ENCODE measurements at regions not wholly inside any gene's neighbourhood (a gene's known extent, or its start where the extent isn't known, plus 50 kb on each side); places are given as distances from the start of the nearest gene placed in this dataset.

- H4K20me1 ChIP-seq (ENCODE audit: low read depth) = no peaks in the 10 kb centered on the region
- H3K27me3 Mint-ChIP-seq (ENCODE audit: insufficient read depth, low read depth) = no peaks in the 10 kb centered on the region
- H3K27ac ChIP-seq = no peak overlapping the region
- no peaks in the 10 kb centered on the region for H3K4me1 Mint-ChIP-seq
- H3K36me3 Mint-ChIP-seq = no peaks in the 10 kb centered on the region
- H3K27me3 ChIP-seq = no peaks in the 10 kb centered on the region
- no peak overlapping the region for H2AFZ ChIP-seq (replicated peaks)
- no peak overlapping the region for H3K4me3 ChIP-seq
- no peaks in the 10 kb centered on the region for H3K4me1 ChIP-seq
- no peaks in the 10 kb centered on the region for H3K79me2 ChIP-seq (ENCODE audit: low read depth)
- H3K4me3 Mint-ChIP-seq = no peak overlapping the region
- H3K27ac Mint-ChIP-seq = no peak overlapping the region
- H3K36me3 ChIP-seq = no peaks in the 10 kb centered on the region
- H3F3A ChIP-seq (ENCODE audit: low read depth) = no peaks in the 10 kb centered on the region
- no peak for TF ChIP-seq CTCF (IDR thresholded peaks at IDR 0.05)
- no peak for TF ChIP-seq EZH2 (IDR thresholded peaks at IDR 0.05)
- TF ChIP-seq EZH2phosphoT487 (IDR thresholded peaks at IDR 0.05) = no peak
- peaks cover 12% of the 10 kb centered on the region for H3K9me3 Mint-ChIP-seq
- DNase-seq (ENCODE audit: low spot score) = no peak
- H3K9ac ChIP-seq = no peak overlapping the region
- H3K4me2 ChIP-seq = no peak overlapping the region
- peaks cover 6% of the 10 kb centered on the region for H3K9me3 ChIP-seq (ENCODE audit: low read depth)
Measured at GRCh38 chr20:22901164-22901563, 133.9 kb upstream of the SSTR4 start.

GRCh38 chr20:22901921-22902320 lies 133.2 kb upstream of the SSTR4 start:
- no peak for TF ChIP-seq EZH2 (IDR thresholded peaks at IDR 0.05)
- no peak for TF ChIP-seq CTCF (IDR thresholded peaks at IDR 0.05)
- no peak for TF ChIP-seq EZH2phosphoT487 (IDR thresholded peaks at IDR 0.05)
- Mint-ChIP-seq H3K4me1 (no peaks in the 10 kb centered on the region), H3K4me3 (no peak overlapping the region), H3K9me3 (peaks cover 12% of the 10 kb centered on the region), H3K27ac (no peak overlapping the region), H3K27me3 (ENCODE audit: insufficient read depth, low read depth) (no peaks in the 10 kb centered on the region), H3K36me3 (no peaks in the 10 kb centered on the region)
- no peak overlapping the region for H3K27ac ChIP-seq
- H3K36me3 ChIP-seq = no peaks in the 10 kb centered on the region
- no peaks in the 10 kb centered on the region for H3F3A ChIP-seq (ENCODE audit: low read depth)
- H3K9ac ChIP-seq = no peak overlapping the region
- no peak overlapping the region for H3K4me3 ChIP-seq
- H3K4me1 ChIP-seq = no peaks in the 10 kb centered on the region
- H3K4me2 ChIP-seq = no peak overlapping the region
- no peaks in the 10 kb centered on the region for H4K20me1 ChIP-seq (ENCODE audit: low read depth)
- no peaks in the 10 kb centered on the region for H3K79me2 ChIP-seq (ENCODE audit: low read depth)
- no peak for DNase-seq (ENCODE audit: low spot score)
- H2AFZ ChIP-seq (replicated peaks) = no peak overlapping the region
- H3K27me3 ChIP-seq = no peaks in the 10 kb centered on the region
- H3K9me3 ChIP-seq (ENCODE audit: low read depth) = peaks cover 6% of the 10 kb centered on the region

GRCh38 chr20:22904386-22904785 lies 130.7 kb upstream of the SSTR4 start:
- TF ChIP-seq CTCF (IDR thresholded peaks at IDR 0.05) (no peak), EZH2phosphoT487 (IDR thresholded peaks at IDR 0.05) (no peak), EZH2 (IDR thresholded peaks at IDR 0.05) (no peak)
- Mint-ChIP-seq H3K4me3 (no peak overlapping the region), H3K9me3 (peaks cover 12% of the 10 kb centered on the region), H3K27me3 (ENCODE audit: insufficient read depth, low read depth) (no peaks in the 10 kb centered on the region), H3K36me3 (no peaks in the 10 kb centered on the region), H3K27ac (no peak overlapping the region), H3K4me1 (no peaks in the 10 kb centered on the region)
- Histone ChIP-seq H3K9me3 (ENCODE audit: low read depth) (peaks cover 6% of the 10 kb centered on the region), H3F3A (ENCODE audit: low read depth) (no peaks in the 10 kb centered on the region), H3K4me3 (no peak overlapping the region), H3K4me2 (no peak overlapping the region), H3K9ac (no peak overlapping the region), H3K27me3 (no peaks in the 10 kb centered on the region), H3K4me1 (peaks cover 6% of the 10 kb centered on the region), H3K36me3 (no peaks in the 10 kb centered on the region), H3K27ac (no peak overlapping the region), H2AFZ (replicated peaks) (no peak overlapping the region), H3K79me2 (ENCODE audit: low read depth) (no peaks in the 10 kb centered on the region), H4K20me1 (ENCODE audit: low read depth) (no peaks in the 10 kb centered on the region)
- DNase-seq (ENCODE audit: low spot score) = no peak
